ENCODE measurements at regions not wholly inside any gene's neighbourhood (a gene's known extent, or its start where the extent isn't known, plus 50 kb on each side); places are given as distances from the start of the nearest gene placed in this dataset.
"Not testable (repeated sequence)": the region's sequence is repeated elsewhere in the genome, so short reads cannot be mapped to it uniquely, and the experiment has no call there.

- TF ChIP-seq POLR2AphosphoS5 (IDR thresholded peaks at IDR 0.05) (no peak), EP300 (IDR thresholded peaks at IDR 0.05) (no peak), POLR2A (IDR thresholded peaks at IDR 0.05) (no peak), CTCF (IDR thresholded peaks at IDR 0.05) (no peak)
- peak overlapping the region; percentile 93 to 96 (median 95) for H3K27ac ChIP-seq
- WGBS, 2 donors, result 18 to 46% methylated on average over 10 of the region's 10 CpGs
- H3K4me1 ChIP-seq, result peaks cover 0 to 13% (median 9%) of the 10 kb centered on the region in 4 donors
- H3K9me3 ChIP-seq, result no peaks in the 10 kb centered on the region
- no peaks in the 10 kb centered on the region for H3K27me3 ChIP-seq
- DNase-seq, result no peak
- H3K36me3 ChIP-seq, result peaks cover 0 to 19% (median 7%) of the 10 kb centered on the region in 4 donors
- intact Hi-C loops (cut with DNase I), result loop anchor here (5.0 to 10.0 kb wide), 2 partner anchors 257 to 454 kb away; no protein-coding TSS in a partner anchor
- H3K4me3 ChIP-seq, result peak overlapping the region; percentile 72 to 78 (median 73)
Observed at GRCh38 chr7:67301667-67302066, 305.0 kb downstream of the TYW1 start.

GRCh38 chr7:67302113-67303039 is 305.7 kb downstream of the TYW1 start:
- WGBS, 2 donors, result 0 to 1% methylated on average over 83 of the region's 83 CpGs
- TF ChIP-seq CTCF (IDR thresholded peaks at IDR 0.05), result peak; percentile 43 to 58 (median 54)
- TF ChIP-seq EP300 (IDR thresholded peaks at IDR 0.05), result no peak
- TF ChIP-seq POLR2AphosphoS5 (IDR thresholded peaks at IDR 0.05), result peak; percentile 53 to 81 (median 72)
- TF ChIP-seq POLR2A (IDR thresholded peaks at IDR 0.05), result peak; percentile 26 to 43
- Histone ChIP-seq H3K27me3 (no peaks in the 10 kb centered on the region), H3K27ac (peak overlapping the region; percentile 93 to 96 (median 95)), H3K9me3 (no peaks in the 10 kb centered on the region), H3K4me3 (peak overlapping the region; percentile 72 to 78 (median 73)), H3K4me1 (peaks cover 0 to 13% (median 9%) of the 10 kb centered on the region in 4 donors), H3K36me3 (peaks cover 0 to 26% (median 10%) of the 10 kb centered on the region in 4 donors)
- intact Hi-C loops (cut with DNase I), result loop anchor here (5.0 to 10.0 kb wide), 2 partner anchors 258 to 455 kb away; no protein-coding TSS in a partner anchor
- DNase-seq, result peak; percentile 100

- Histone ChIP-seq H3K4me1 (peaks cover 0 to 13% (median 9%) of the 10 kb centered on the region in 4 donors), H3K36me3 (peaks cover 9 to 51% (median 29%) of the 10 kb centered on the region in 4 donors)
- WGBS, 2 donors, result 91 to 96% methylated on average over 3 of the region's 3 CpGs
- not testable (repeated sequence) for H3K4me3 ChIP-seq, H3K9me3 ChIP-seq, H3K27ac ChIP-seq, DNase-seq, H3K27me3 ChIP-seq
- intact Hi-C loops (cut with DNase I), result loop anchor here (5.0 to 10.0 kb wide), 2 partner anchors 260 to 458 kb away; no protein-coding TSS in a partner anchor
Observed at GRCh38 chr7:67304846-67305245, 308.2 kb downstream of the TYW1 start.

GRCh38 chr7:67306331-67306730 is 309.7 kb downstream of the TYW1 start:
- no peak overlapping the region for H3K27ac ChIP-seq
- no peak overlapping the region for H3K4me3 ChIP-seq
- no peak for DNase-seq
- 93% methylated on average over 3 of the region's 3 CpGs for WGBS, 2 donors
- H3K9me3 ChIP-seq, result no peaks in the 10 kb centered on the region
- TF ChIP-seq POLR2AphosphoS5 (IDR thresholded peaks at IDR 0.05) (no peak), EP300 (IDR thresholded peaks at IDR 0.05) (no peak), CTCF (IDR thresholded peaks at IDR 0.05) (no peak), POLR2A (IDR thresholded peaks at IDR 0.05) (no peak)
- no peaks in the 10 kb centered on the region for H3K27me3 ChIP-seq
- peaks cover 9 to 66% (median 43%) of the 10 kb centered on the region in 4 donors for H3K36me3 ChIP-seq
- H3K4me1 ChIP-seq, result peaks cover 0 to 10% (median 6%) of the 10 kb centered on the region in 4 donors
- intact Hi-C loops (cut with DNase I), result loop anchor here (10.0 kb wide), 1 partner anchor 262 kb away; no protein-coding TSS in a partner anchor
